Fibroblast of gingiva (primary cell): ENCODE measurements at regions not wholly inside any gene's neighbourhood (a gene's known extent, or its start where the extent isn't known, plus 50 kb on each side); places are given as distances from the start of the nearest gene placed in this dataset.
"Not testable (repeated sequence)": the region's sequence is repeated elsewhere in the genome, so short reads cannot be mapped to it uniquely, and the experiment has no call there.

Source experiments
- DNase-seq: peaks from one replicate; pipeline ENCODE4 v3.0.0-alpha.2; 2011; ENCODE audit warnings: low read depth

DNA sequence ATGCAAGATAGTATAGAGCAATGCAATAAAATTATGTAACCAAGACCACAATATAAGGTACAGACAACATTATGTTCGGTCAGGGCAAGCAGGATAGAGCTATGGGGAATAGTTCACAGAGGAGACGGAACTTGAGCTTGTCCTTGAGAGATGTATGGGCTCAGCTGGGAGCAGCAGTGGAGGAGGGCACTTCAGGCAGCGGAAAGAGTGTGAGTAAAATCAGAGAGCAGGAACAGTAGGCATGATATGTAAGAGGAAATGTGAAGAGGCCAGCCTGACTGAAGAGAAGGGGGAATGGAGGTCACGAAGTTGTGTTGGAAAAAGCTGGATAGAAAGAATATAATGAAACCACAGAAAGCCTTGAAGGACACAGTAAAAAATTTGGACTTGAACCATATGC lies 217.2 kb upstream of the NOCT start:
- DNase-seq: no peak

DNA sequence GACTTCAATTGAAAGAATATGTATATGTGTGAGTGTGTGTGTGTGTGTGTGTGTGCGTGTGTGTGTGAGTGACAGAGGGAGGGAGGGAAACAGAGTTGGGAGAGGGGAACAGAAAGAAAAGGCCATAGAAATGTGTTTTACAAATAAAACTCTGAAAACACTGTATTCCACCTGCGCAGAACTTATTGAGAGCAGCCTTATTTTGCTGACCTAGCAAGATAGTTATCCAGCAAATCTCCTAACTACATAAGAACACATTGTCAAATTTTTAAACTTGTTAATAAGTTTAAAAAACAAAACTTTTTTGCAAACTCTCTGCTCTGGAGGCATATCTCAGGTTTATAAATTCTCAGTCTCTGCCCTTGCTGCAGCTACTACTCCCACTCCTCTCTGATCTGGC lies 217.9 kb upstream of the NOCT start:
- no peak for DNase-seq

DNA sequence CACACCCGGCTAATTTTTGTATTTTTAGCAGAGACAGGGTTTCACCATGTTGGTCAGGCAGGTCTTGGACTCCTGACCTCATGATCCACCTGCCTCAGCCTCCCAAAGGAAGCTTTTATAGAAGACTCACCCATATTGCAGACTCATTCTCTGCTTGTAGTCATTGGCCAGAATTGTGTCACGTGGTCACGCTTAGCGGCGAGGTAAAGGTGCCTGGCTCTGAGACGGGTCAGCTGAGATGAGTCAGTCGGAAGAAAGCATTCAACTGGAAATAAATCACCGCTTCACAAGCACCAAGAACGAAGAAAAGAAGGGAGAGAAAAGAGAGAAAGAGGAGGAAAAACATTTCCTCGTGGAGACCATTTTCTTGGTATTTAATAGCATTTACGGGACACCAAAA lies 218.8 kb upstream of the NOCT start:
- no peak for DNase-seq

DNA sequence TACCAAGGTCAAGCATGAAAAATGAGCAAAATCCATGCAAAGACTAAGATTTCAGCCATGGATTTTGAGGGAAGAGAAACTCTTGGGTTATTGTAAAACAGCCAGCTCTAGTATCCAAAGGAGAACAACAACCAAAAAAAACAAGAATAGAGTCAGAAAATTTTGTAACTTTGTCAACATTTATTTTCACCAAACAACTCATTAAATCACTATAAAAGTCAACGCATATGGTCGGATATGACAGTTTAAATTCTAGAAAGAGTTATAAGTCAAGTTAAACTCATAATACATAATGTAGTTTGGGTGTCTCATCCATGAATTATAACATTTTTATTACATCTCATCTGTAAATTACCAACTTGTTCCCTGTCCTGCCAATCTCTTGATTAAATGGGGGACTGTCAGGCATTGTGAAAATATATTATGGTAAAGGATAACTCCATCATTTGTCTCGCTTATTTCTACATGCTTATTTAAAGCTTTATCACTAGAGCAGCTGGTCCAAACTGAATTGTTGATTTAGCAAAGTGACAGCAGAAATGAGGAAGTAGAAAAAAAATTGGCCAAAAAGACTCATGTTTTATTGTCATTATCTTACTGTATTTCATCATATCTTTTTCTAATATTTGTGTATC lies 224.8 kb upstream of the NOCT start:
- DNase-seq: no peak

GRCh38 chr4:138789796-138790195 lies 225.8 kb upstream of the NOCT start:
- DNase-seq: no peak

- no peak for DNase-seq
Observed at GRCh38 chr4:138788857-138789256, 226.7 kb upstream of the NOCT start.

DNA sequence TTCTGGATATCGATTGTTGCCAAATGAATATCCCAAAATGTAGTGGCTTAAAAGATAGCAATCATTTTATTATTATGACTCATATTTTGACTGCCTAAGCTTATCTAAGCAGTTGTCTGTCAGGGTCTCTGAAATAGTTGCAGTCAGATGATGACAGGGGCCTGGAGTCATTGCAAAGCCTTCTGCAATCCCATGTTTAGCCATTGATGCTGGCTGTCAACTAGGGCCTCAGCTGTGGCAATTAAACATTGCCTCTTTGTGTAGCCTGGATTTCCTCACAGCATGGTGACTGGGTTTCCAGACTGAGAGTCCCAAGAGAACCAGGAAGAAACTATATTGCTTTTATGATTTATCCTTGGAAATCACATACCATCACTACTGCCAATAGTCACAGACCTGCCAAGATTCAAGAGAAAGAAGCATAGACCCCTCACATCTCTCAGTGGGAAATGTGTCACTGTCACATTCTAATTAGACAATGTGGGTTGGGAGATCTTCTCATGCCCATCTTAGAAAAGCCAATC lies 227.3 kb upstream of the NOCT start:
- DNase-seq: no peak

GRCh38 chr4:138779761-138780160 lies 235.8 kb upstream of the NOCT start:
- not testable (repeated sequence) for DNase-seq

- no peak for DNase-seq
Observed at GRCh38 chr4:138775890-138776289, 239.7 kb upstream of the NOCT start.

DNA sequence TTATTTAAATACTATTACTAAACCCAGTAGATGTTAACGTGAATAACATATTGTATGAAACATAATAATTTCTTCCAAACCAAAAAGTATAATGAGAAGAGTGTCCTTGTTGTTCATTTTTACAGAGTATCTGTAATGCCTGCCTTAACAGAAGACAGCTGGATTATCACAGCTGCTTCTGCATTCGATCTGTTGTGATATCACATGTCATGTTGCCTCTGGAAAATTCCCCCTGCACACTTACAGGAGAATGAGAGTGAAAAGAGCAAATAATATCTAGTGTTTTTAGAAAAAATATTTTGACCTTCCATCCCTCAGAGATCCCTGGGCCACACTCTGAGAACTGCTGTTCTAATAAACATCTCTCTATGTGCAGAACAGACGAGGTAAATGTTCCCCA lies 240.1 kb upstream of the NOCT start:
- no peak for DNase-seq

DNA sequence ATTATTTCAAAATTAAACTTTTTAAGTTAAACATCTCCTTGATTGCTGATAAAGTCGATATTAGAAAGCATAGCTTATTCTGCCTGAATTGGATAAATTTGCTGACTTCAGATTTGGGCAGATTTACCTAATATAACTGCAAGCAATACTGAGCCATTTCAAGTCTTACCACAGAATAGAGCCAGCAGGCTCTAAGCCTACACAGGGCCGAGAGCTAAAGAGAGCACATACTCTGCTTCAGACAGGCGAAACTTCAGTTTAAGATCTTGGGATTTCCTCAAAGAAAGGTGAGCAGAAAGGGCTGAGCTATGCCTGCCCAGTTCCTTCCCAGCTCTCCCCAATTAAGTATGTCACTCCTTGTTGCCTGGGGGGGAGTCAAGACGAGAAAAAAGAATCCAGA lies 240.6 kb upstream of the NOCT start:
- no peak for DNase-seq

DNA sequence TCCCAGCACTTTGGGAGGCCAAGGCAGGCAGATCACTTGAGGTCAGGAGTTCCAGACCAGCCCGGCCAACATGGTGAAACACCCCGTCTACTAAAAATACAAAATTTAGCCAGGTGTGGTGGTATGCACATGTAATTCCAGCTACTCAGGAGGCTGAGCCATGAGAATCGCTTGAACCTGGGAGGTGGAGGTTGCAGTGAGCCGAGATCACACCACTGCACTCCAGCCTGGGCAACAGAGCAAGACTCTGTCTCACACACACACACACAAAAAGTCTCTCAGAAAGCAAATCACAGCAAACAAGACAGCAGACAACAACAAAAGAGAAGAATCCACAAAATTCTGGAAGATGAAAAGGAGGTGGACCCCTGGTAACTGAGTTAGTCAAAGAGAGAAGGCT lies 241.5 kb upstream of the NOCT start:
- not testable (repeated sequence) for DNase-seq

DNA sequence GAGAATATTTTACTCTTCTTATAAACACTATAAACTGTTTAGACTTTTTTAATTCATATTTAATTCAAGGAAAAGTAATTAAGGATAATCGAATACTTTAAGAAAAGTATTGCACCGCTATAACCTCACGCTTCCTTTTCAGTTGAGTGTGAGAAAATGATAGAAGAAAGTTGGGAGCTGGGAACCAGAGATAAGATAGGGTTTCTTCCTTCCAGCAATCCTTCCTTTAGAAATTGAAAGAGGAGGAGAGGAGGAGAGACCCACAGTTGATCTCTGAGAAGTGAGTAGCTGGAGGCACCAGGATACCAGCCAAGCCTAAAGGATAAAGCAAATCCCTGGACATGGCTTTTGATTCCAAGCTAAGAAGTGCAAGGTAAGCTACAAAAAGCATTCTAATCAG lies 242.3 kb upstream of the NOCT start:
- no peak for DNase-seq

- no peak for DNase-seq
Observed at GRCh38 chr4:138772366-138772765, 243.2 kb upstream of the NOCT start.

DNA sequence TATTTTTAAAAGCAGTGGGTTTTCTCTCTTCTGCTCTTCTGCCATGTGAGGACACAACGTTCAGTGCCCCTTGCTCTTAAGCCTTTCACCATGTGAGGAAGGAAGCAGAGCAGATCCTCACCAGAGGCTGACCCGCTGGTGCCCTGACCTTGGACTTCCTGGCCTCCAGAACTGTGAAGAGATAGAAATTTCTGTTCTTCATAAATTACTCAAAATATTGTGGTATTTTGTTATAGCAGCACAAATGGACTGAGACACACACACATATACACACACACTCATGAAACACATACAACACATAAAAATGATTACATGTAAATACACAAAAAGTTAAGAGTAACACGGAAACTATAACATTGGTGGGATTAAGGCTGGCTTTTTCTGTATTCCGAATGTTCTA lies 244.8 kb upstream of the NOCT start:
- no peak for DNase-seq

- DNase-seq: no peak
Observed at GRCh38 chr4:138766332-138766731, 249.2 kb upstream of the NOCT start.

GRCh38 chr4:138765442-138765841 lies 250.1 kb upstream of the NOCT start:
- no peak for DNase-seq

DNA sequence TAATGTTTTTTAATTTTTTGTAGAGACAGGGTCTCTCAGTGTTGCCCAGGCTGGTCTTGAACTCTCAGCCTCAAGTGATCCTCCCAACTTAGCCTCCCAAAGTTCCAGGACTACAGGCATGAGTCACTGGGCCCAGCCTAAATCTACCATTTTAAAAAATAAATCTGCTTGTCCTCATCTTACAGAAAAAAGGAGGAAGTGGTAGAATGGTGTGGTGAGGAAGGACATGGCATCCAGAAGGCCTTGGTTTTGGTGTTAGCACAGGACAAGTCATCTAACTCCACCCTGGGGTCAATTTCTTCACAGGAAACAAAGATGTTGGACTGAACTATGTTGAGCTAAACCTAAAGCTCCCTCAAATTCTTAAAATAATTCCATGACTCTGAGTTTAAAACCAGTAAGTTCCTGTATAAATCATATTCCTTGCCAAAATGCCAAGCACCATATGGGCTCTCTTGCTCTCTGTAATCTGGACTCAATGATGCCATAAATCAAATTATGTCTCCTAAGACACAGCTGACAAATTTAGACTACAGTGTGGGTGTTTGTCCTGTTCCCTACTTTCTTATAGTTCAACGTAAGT lies 253.9 kb upstream of the NOCT start:
- no peak for DNase-seq

- DNase-seq: no peak
Observed at GRCh38 chr4:138759554-138759902, 256.1 kb upstream of the NOCT start.

- no peak for DNase-seq
Observed at GRCh38 chr4:138758876-138759553, 256.6 kb upstream of the NOCT start.

GRCh38 chr4:138758196-138758595 lies 257.4 kb upstream of the NOCT start:
- DNase-seq: no peak

DNA sequence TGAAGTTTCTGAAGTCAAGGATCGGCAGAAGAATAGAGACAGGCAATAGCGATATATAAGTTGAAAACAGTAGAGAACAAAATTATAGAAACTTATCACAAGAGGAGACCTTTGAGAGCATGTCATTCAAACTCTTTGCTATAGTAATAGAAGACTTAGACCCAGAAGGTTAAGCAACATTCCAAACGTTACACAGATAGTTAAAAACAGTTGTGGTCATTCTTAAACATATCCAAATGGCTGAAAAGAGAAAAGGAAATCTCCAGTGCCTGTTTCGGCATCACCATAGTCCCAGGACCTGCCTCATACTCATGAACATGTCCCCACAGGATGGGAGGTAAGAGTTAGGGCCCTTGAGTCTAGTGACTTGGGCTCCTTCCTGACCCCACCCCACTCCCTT lies 258.1 kb upstream of the NOCT start:
- no peak for DNase-seq

- no peak for DNase-seq
Observed at GRCh38 chr4:138756519-138756918, 259.1 kb upstream of the NOCT start.

DNA sequence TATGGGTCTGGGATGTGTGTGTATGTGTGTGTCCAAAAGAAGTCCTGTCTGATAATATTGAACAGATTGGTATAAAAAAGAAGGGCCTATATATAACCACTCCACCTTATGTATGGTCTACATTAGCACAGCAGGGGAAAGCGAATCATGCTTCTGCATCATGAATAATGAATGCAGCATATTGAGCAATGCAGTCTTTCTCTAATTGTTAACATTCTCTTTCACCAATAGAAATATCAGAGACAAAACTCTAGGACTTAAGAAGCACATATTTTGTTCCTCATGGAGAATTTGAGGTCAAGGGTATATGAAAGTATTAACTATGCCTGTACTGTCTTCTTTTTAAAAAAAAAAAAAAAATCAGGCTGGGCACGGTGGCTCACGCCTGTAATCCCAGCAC lies 264.3 kb upstream of the NOCT start:
- DNase-seq: peak; percentile 54
